ENCODE measurements at regions not wholly inside any gene's neighbourhood (a gene's known extent, or its start where the extent isn't known, plus 50 kb on each side); places are given as distances from the start of the nearest gene placed in this dataset.

- TF ChIP-seq ZFP3 (CRISPR knock-in tag; IDR thresholded peaks at IDR 0.05) (no peak), RARB (CRISPR knock-in tag; IDR thresholded peaks at IDR 0.05) (no peak), BACH2 (CRISPR knock-in tag; IDR thresholded peaks at IDR 0.05; ENCODE audit: borderline replicate concordance) (no peak), ZC3H10 (CRISPR knock-in tag; IDR thresholded peaks at IDR 0.05) (no peak), POU6F1 (CRISPR knock-in tag; IDR thresholded peaks at IDR 0.05; ENCODE audit: borderline replicate concordance, low read depth) (no peak), TOX (CRISPR knock-in tag; IDR thresholded peaks at IDR 0.05; ENCODE audit: borderline replicate concordance) (no peak)
- TF ChIP-seq, protein P1, sequence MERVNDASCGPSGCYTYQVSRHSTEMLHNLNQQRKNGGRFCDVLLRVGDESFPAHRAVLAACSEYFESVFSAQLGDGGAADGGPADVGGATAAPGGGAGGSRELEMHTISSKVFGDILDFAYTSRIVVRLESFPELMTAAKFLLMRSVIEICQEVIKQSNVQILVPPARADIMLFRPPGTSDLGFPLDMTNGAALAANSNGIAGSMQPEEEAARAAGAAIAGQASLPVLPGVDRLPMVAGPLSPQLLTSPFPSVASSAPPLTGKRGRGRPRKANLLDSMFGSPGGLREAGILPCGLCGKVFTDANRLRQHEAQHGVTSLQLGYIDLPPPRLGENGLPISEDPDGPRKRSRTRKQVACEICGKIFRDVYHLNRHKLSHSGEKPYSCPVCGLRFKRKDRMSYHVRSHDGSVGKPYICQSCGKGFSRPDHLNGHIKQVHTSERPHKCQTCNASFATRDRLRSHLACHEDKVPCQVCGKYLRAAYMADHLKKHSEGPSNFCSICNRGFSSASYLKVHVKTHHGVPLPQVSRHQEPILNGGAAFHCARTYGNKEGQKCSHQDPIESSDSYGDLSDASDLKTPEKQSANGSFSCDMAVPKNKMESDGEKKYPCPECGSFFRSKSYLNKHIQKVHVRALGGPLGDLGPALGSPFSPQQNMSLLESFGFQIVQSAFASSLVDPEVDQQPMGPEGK (CRISPR knock-in tag; IDR thresholded peaks at IDR 0.05; ENCODE audit: borderline replicate concordance), result no peak
- TF ChIP-seq, protein P2, sequence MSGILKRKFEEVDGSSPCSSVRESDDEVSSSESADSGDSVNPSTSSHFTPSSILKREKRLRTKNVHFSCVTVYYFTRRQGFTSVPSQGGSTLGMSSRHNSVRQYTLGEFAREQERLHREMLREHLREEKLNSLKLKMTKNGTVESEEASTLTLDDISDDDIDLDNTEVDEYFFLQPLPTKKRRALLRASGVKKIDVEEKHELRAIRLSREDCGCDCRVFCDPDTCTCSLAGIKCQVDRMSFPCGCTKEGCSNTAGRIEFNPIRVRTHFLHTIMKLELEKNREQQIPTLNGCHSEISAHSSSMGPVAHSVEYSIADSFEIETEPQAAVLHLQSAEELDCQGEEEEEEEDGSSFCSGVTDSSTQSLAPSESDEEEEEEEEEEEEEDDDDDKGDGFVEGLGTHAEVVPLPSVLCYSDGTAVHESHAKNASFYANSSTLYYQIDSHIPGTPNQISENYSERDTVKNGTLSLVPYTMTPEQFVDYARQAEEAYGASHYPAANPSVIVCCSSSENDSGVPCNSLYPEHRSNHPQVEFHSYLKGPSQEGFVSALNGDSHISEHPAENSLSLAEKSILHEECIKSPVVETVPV (CRISPR knock-in tag; IDR thresholded peaks at IDR 0.05), result no peak
Observed at GRCh38 chr2:15747603-15748471, 156.2 kb downstream of the DDX1 start.
